Trophoblast cell (in vitro differentiated cells and primary cell): ENCODE measurements at regions not wholly inside any gene's neighbourhood (a gene's known extent, or its start where the extent isn't known, plus 50 kb on each side); places are given as distances from the start of the nearest gene placed in this dataset.

Experiments used
- DNase-seq, 2 donors: peaks; one replicate each; pipeline ENCODE4 v3.0.0-alpha.2; 2016
- H2AFZ ChIP-seq: 2 replicates; pipeline ENCODE4 v1.6.1; 2013; ENCODE audit warnings: low read length, moderate library complexity, mild to moderate bottlenecking; ENCODE audit not compliant: insufficient read depth, poor library complexity
- H2AK5ac ChIP-seq: 2 replicates; pipeline ENCODE4 v1.6.1; 2013; ENCODE audit warnings: mild to moderate bottlenecking, low read length
- H2BK120ac ChIP-seq: 2 replicates; pipeline ENCODE4 v1.6.1; 2013; ENCODE audit warnings: low read length, mild to moderate bottlenecking, moderate library complexity; ENCODE audit not compliant: insufficient read depth, poor library complexity
- H2BK12ac ChIP-seq: 2 replicates; pipeline ENCODE4 v1.6.1; 2013; ENCODE audit warnings: mild to moderate bottlenecking, low read length, moderate library complexity
- H2BK5ac ChIP-seq: 2 replicates; pipeline ENCODE4 v1.6.1; 2013; ENCODE audit warnings: low read length, low read depth, moderate library complexity, mild to moderate bottlenecking; ENCODE audit not compliant: poor library complexity
- H3K14ac ChIP-seq: 2 replicates; pipeline ENCODE4 v1.6.1; 2013; ENCODE audit warnings: mild to moderate bottlenecking, low read length
- H3K18ac ChIP-seq: 2 replicates; pipeline ENCODE4 v1.6.1; 2013; ENCODE audit warnings: mild to moderate bottlenecking, low read length
- H3K23ac ChIP-seq: 2 replicates; pipeline ENCODE4 v1.6.1; 2013; ENCODE audit warnings: low read length
- H3K27ac ChIP-seq: 2 replicates; pipeline ENCODE4 v1.5.1; 2013; ENCODE audit warnings: low read depth, mild to moderate bottlenecking, inconsistent platforms, low read length, moderate library complexity
- H3K27me3 ChIP-seq: 2 replicates; pipeline ENCODE4 v1.6.1; 2013; ENCODE audit warnings: inconsistent platforms, mild to moderate bottlenecking, low read length, moderate library complexity; ENCODE audit not compliant: insufficient read depth
- H3K36me3 ChIP-seq, 2 experiments: 1 replicate in 1 of 2; 2 replicates in 1 of 2; pipeline ENCODE4 v1.6.1; 2013; ENCODE audit warnings: low read length in 2 of 2, mild to moderate bottlenecking in 2 of 2, moderate library complexity in 1 of 2; ENCODE audit not compliant: insufficient read depth in 2 of 2, control insufficient read depth in 1 of 2
- H3K4ac ChIP-seq: 2 replicates; pipeline ENCODE4 v1.6.1; 2013; ENCODE audit warnings: low read depth, mild to moderate bottlenecking, low read length, moderate library complexity
- H3K4me1 ChIP-seq, 2 experiments: 1 replicate in 1 of 2; 2 replicates in 1 of 2; pipeline ENCODE4 v1.6.1; 2013; ENCODE audit warnings: low read length in 2 of 2, mild to moderate bottlenecking in 2 of 2, moderate library complexity in 1 of 2; ENCODE audit not compliant: insufficient read depth in 2 of 2, control insufficient read depth in 1 of 2
- H3K4me2 ChIP-seq: 2 replicates; pipeline ENCODE4 v1.6.1; 2013; ENCODE audit warnings: inconsistent platforms, mild to moderate bottlenecking, low read length, moderate library complexity
- H3K4me3 ChIP-seq: 2 replicates; pipeline ENCODE4 v1.5.1; 2013; ENCODE audit warnings: mild to moderate bottlenecking, low read depth, low read length, inconsistent platforms
- H3K79me1 ChIP-seq: one replicate; pipeline ENCODE4 v1.6.1; 2013; ENCODE audit warnings: low read length
- H3K79me2 ChIP-seq: 2 replicates; pipeline ENCODE4 v1.6.1; 2013; ENCODE audit warnings: low read length, mild to moderate bottlenecking; ENCODE audit not compliant: control insufficient read depth, insufficient read depth, poor library complexity
- H3K9ac ChIP-seq: 2 replicates; pipeline ENCODE4 v1.6.1; 2013; ENCODE audit warnings: mild to moderate bottlenecking, low read length
- H3K9me3 ChIP-seq: 2 replicates; pipeline ENCODE4 v1.6.1; 2013; ENCODE audit warnings: low read depth, mild to moderate bottlenecking, control low read depth, inconsistent platforms, low read length; ENCODE audit not compliant: insufficient read depth
- H4K12ac ChIP-seq: 2 replicates; pipeline ENCODE4 v1.6.1; 2013; ENCODE audit warnings: low read depth, mild to moderate bottlenecking, low read length, moderate library complexity
- H4K8ac ChIP-seq: 2 replicates; pipeline ENCODE4 v1.6.1; 2013; ENCODE audit warnings: low read depth, mild to moderate bottlenecking, low read length, moderate library complexity
- H4K91ac ChIP-seq: one replicate; pipeline ENCODE4 v1.6.1; 2013; ENCODE audit warnings: low read depth, mild to moderate bottlenecking, low read length, moderate library complexity
- WGBS: extraction: QIAGEN DNeasy Blood & Tissue Kit; methylation state at CpG from one replicate; pipeline ENCODE4 v1.1.7; 2013; ENCODE audit warnings: missing lambda C conversion rate; ENCODE audit not compliant: insufficient read length, insufficient coverage; ENCODE audit errors: extremely low coverage; 5-methylcytosine and 5-hydroxymethylcytosine counted together

DNA sequence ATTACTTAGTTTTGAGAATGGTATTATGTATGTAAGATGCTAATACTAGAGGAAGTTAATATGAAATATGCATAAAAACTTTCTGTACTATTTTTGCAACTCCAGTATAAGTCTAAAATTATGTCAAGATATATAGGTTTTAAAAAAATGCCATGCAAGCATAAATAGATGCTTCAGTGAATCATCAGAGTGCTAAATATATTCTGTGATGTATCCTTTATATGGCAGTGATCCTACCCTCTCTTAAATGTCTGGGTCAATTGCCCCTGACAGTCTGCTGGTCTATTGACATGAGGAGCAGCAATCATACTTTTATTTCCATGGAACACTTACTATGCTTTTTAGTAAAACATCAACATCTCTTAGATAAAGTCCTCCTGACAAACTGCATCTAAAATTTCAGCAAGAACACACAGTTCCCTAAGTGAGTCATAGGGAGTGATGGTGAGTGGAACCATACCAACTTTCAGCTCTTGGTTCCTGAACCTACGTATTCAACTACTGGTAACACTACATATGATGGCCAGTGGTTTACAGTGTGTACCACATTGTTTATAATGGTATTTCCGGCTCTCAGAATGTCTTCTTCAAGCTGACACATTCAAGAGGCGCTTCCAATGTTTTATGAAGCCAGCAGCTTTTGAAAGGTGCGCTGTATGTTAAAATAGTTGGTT, 928.7 kb upstream of the GJE1 start:
- H3K4ac ChIP-seq: no peak overlapping the region
- H3K79me2 ChIP-seq: no peaks in the 10 kb centered on the region
- no peak overlapping the region for H3K4me3 ChIP-seq
- no peak overlapping the region for H3K4me2 ChIP-seq
- no peak overlapping the region for H2AFZ ChIP-seq
- H3K23ac ChIP-seq: no peak overlapping the region
- no CpG with 5 or more reads among the region's 4 CpGs for WGBS
- no peak overlapping the region for H2BK120ac ChIP-seq
- no peaks in the 10 kb centered on the region for H3K79me1 ChIP-seq
- H4K12ac ChIP-seq: no peak overlapping the region
- DNase-seq: no peak
- no peak overlapping the region for H3K18ac ChIP-seq
- no peak overlapping the region for H2BK5ac ChIP-seq
- no peak overlapping the region for H4K91ac ChIP-seq
- H3K27me3 ChIP-seq: no peaks in the 10 kb centered on the region
- H3K9ac ChIP-seq: no peak overlapping the region
- no peak overlapping the region for H3K14ac ChIP-seq
- no peak overlapping the region for H3K27ac ChIP-seq
- H4K8ac ChIP-seq: no peak overlapping the region
- no peak overlapping the region for H2AK5ac ChIP-seq
- H2BK12ac ChIP-seq: no peak overlapping the region
- no peaks in the 10 kb centered on the region for H3K36me3 ChIP-seq
- H3K4me1 ChIP-seq: no peaks in the 10 kb centered on the region
- H3K9me3 ChIP-seq: no peaks in the 10 kb centered on the region

DNA sequence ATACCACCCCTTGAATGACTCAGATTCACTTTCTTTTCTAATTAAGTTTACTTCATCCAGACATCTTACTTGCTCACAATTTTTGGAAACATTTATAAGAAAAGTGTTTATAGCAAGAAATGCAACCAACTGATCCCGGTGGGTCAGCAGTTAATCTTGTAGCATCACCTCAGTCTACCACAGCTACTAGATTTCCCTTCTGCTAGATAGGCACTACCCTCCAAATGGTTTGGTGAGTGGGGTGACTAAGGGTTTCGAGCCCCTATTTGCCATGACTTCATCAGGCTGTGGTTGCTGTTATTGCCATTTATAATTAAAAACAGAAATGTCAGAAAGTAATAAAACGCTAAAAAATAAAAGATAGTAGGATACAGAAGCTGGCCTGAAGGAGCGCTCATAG, 930.1 kb upstream of the GJE1 start:
- H3K4me2 ChIP-seq: no peak overlapping the region
- no peaks in the 10 kb centered on the region for H3K4me1 ChIP-seq
- H2BK5ac ChIP-seq: no peak overlapping the region
- no peak overlapping the region for H3K4ac ChIP-seq
- H4K91ac ChIP-seq: no peak overlapping the region
- no peaks in the 10 kb centered on the region for H3K79me1 ChIP-seq
- H3K9me3 ChIP-seq: no peaks in the 10 kb centered on the region
- H3K36me3 ChIP-seq: no peaks in the 10 kb centered on the region
- no peak overlapping the region for H4K12ac ChIP-seq
- H3K27me3 ChIP-seq: no peaks in the 10 kb centered on the region
- no peak overlapping the region for H3K14ac ChIP-seq
- no peak overlapping the region for H2AFZ ChIP-seq
- no peak overlapping the region for H3K9ac ChIP-seq
- H4K8ac ChIP-seq: no peak overlapping the region
- no peak overlapping the region for H2AK5ac ChIP-seq
- H2BK120ac ChIP-seq: no peak overlapping the region
- H3K27ac ChIP-seq: no peak overlapping the region
- no peak overlapping the region for H2BK12ac ChIP-seq
- H3K79me2 ChIP-seq: no peaks in the 10 kb centered on the region
- H3K4me3 ChIP-seq: no peak overlapping the region
- no peak overlapping the region for H3K23ac ChIP-seq
- DNase-seq: no peak
- no peak overlapping the region for H3K18ac ChIP-seq
- WGBS: no CpG with 5 or more reads among the region's 4 CpGs

DNA sequence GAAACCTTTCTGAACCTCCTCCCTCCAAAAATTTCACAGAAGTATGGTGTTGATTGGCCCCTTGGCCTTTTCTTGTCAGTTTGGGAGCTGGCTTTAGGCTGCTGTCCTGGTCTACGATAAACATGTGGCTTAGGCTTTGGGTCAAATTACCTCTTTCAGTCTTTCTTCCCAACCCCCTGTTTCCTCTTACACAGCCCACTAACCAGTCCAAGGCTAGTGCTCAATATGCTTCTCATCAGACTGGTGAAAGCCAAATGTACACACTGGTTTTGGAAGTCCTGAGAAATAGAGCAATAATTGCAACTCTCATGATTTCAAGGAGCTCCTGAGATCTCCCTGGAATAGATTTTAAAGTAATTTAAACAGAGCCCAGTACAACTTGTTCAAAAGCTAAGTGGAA, 933.7 kb upstream of the GJE1 start:
- H3K27me3 ChIP-seq: no peaks in the 10 kb centered on the region
- no peak overlapping the region for H2BK5ac ChIP-seq
- no peak overlapping the region for H4K8ac ChIP-seq
- no peak for DNase-seq
- H3K4ac ChIP-seq: no peak overlapping the region
- no peak overlapping the region for H2BK12ac ChIP-seq
- H3K4me1 ChIP-seq: peaks cover 2 to 5% of the 10 kb centered on the region in 2 experiments
- H3K23ac ChIP-seq: no peak overlapping the region
- H3K18ac ChIP-seq: no peak overlapping the region
- H2BK120ac ChIP-seq: no peak overlapping the region
- no peaks in the 10 kb centered on the region for H3K36me3 ChIP-seq
- peaks cover 1% of the 10 kb centered on the region for H3K79me1 ChIP-seq
- no peak overlapping the region for H3K4me2 ChIP-seq
- no peak overlapping the region for H2AFZ ChIP-seq
- no peaks in the 10 kb centered on the region for H3K79me2 ChIP-seq
- no peak overlapping the region for H3K9ac ChIP-seq
- H3K9me3 ChIP-seq: no peaks in the 10 kb centered on the region
- no peak overlapping the region for H3K14ac ChIP-seq
- WGBS: no CpG with 5 or more reads among the region's 1 CpG
- no peak overlapping the region for H2AK5ac ChIP-seq
- no peak overlapping the region for H3K4me3 ChIP-seq
- no peak overlapping the region for H4K12ac ChIP-seq
- H3K27ac ChIP-seq: no peak overlapping the region
- no peak overlapping the region for H4K91ac ChIP-seq

DNA sequence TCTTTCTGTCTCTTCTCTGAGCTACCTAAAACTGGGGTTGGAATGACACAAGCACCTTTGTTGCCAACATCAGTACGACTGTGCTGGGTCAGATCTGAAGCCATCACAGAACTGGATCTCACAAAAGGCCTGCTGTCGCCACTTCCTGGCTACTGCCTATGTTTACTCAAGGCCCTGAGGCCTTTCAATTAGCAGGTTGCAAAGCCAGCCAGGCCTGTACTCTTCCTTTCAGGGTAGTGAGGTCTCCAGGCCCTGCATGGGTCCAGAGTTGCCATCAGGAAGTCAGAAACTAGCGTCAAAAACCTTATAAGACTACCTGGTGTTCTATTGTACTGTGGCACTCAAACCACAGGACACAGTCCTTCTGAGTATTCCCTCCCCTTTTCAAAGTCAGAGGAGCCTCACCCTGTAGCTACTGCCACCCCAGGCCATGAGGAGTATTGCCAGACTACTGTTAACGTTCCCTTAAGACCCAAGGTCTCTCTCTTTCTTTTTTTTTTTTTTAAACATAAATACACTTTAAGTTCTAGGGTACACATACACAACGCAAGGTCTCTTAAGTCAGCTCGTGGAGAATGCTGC, 937.4 kb upstream of the GJE1 start:
- Histone ChIP-seq H2BK12ac (no peak overlapping the region), H3K79me2 (no peaks in the 10 kb centered on the region), H3K9ac (no peak overlapping the region), H3K4ac (no peak overlapping the region), H2AFZ (peak overlapping the region; percentile 63), H3K14ac (no peak overlapping the region), H4K91ac (no peak overlapping the region), H2AK5ac (no peak overlapping the region), H4K8ac (no peak overlapping the region), H3K23ac (no peak overlapping the region), H3K9me3 (peaks cover 1% of the 10 kb centered on the region), H3K18ac (no peak overlapping the region), H2BK5ac (no peak overlapping the region), H3K27me3 (no peaks in the 10 kb centered on the region), H2BK120ac (peak overlapping the region; percentile 27), H3K4me2 (no peak overlapping the region), H3K36me3 (peaks cover 0 to 2% of the 10 kb centered on the region in 2 experiments), H4K12ac (no peak overlapping the region), H3K4me3 (no peak overlapping the region), H3K4me1 (peaks cover 2 to 5% of the 10 kb centered on the region in 2 experiments), H3K79me1 (peaks cover 1% of the 10 kb centered on the region), H3K27ac (no peak overlapping the region)
- no CpG with 5 or more reads among the region's 6 CpGs for WGBS
- peak in 1 of 2 donors; percentile 15 for DNase-seq
